OCI-LY7 (cell line): ENCODE measurements at regions not wholly inside any gene's neighbourhood (a gene's known extent, or its start where the extent isn't known, plus 50 kb on each side); places are given as distances from the start of the nearest gene placed in this dataset.

Experiments
- CTCF ChIP-seq: fragments of 200-600 bp; sonication (generic); conservative IDR thresholded peaks from 2 replicates; pipeline ENCODE4 v1.5.1; 2014; ENCODE audit warnings: mild to moderate bottlenecking, antibody characterized with exemption, low read length, moderate library complexity, mixed read lengths
- EZH2phosphoT487 ChIP-seq: fragments of 200-600 bp; sonication (generic); IDR thresholded peaks from 2 replicates; pipeline ENCODE4 v1.6.1; 2018; ENCODE audit warnings: low read depth, borderline replicate concordance, mild to moderate bottlenecking, mixed run types, antibody characterized with exemption, low read length, moderate library complexity, mixed read lengths

GRCh38 chr3:187519428-187519890 lies 150.7 kb downstream of the SST start:
- TF ChIP-seq CTCF, result no peak
- TF ChIP-seq EZH2phosphoT487, result no peak
